Skeletal muscle cell (primary cell): ENCODE measurements at regions not wholly inside any gene's neighbourhood (a gene's known extent, or its start where the extent isn't known, plus 50 kb on each side); places are given as distances from the start of the nearest gene placed in this dataset.
"Not testable (repeated sequence)": the region's sequence is repeated elsewhere in the genome, so short reads cannot be mapped to it uniquely, and the experiment has no call there.

Experiments used
- DNase-seq: peaks from one replicate; pipeline ENCODE4 v3.0.0-alpha.2; 2010; ENCODE audit warnings: low read depth
- H3K4me3 ChIP-seq: 2 replicates; pipeline ENCODE4 v1.5.1; 2011; ENCODE audit warnings: low read depth, mild to moderate bottlenecking, control low read depth, low read length, moderate library complexity

GRCh38 chr18:5029592-5029991, 167.5 kb downstream of the AKAIN1 start:
- no peak overlapping the region for H3K4me3 ChIP-seq
- DNase-seq = no peak

- no peak overlapping the region for H3K4me3 ChIP-seq
These were observed 172.3 kb downstream of the AKAIN1 start for GRCh38 chr18:5024741-5025140.

GRCh38 chr18:5021558-5021957, 175.5 kb downstream of the AKAIN1 start:
- H3K4me3 ChIP-seq = no peak overlapping the region
- DNase-seq = no peak

More at GRCh38 chr18:5024741-5025140, 172.3 kb downstream of the AKAIN1 start:
- DNase-seq = no peak

GRCh38 chr18:5015213-5015612, 181.8 kb downstream of the AKAIN1 start:
- no peak for DNase-seq
- no peak overlapping the region for H3K4me3 ChIP-seq

- not testable (repeated sequence) for DNase-seq, H3K4me3 ChIP-seq
These were observed 192.8 kb downstream of the AKAIN1 start for GRCh38 chr18:5004031-5004820.

- no peak overlapping the region for H3K4me3 ChIP-seq
- DNase-seq = no peak
These were observed 202.3 kb downstream of the AKAIN1 start for GRCh38 chr18:4994710-4995109.

- DNase-seq = no peak
- H3K4me3 ChIP-seq = no peak overlapping the region
These were observed 209.3 kb downstream of the AKAIN1 start for GRCh38 chr18:4987452-4988405.

- H3K4me3 ChIP-seq = no peak overlapping the region
- DNase-seq = no peak
These were observed 210.4 kb downstream of the AKAIN1 start for GRCh38 chr18:4986677-4987076.

GRCh38 chr18:4986066-4986465, 211.0 kb downstream of the AKAIN1 start:
- no peak overlapping the region for H3K4me3 ChIP-seq
- DNase-seq = no peak

- no peak overlapping the region for H3K4me3 ChIP-seq
- DNase-seq = no peak
These were observed 235.7 kb downstream of the AKAIN1 start for GRCh38 chr18:4961121-4961909.

GRCh38 chr18:4960578-4960977, 236.5 kb downstream of the AKAIN1 start:
- no peak for DNase-seq
- H3K4me3 ChIP-seq = no peak overlapping the region

GRCh38 chr18:4931209-4931608, 265.8 kb downstream of the AKAIN1 start:
- H3K4me3 ChIP-seq = no peak overlapping the region
- no peak for DNase-seq

- no peak for DNase-seq
- no peak overlapping the region for H3K4me3 ChIP-seq
These were observed 275.5 kb downstream of the AKAIN1 start for GRCh38 chr18:4921548-4921947.

GRCh38 chr18:4917509-4917908, 279.5 kb downstream of the AKAIN1 start:
- DNase-seq, H3K4me3 ChIP-seq: not testable (repeated sequence)

GRCh38 chr18:4908328-4908727, 288.7 kb downstream of the AKAIN1 start:
- H3K4me3 ChIP-seq = no peak overlapping the region
- DNase-seq = no peak

- DNase-seq = no peak
- H3K4me3 ChIP-seq = no peak overlapping the region
These were observed 290.2 kb downstream of the AKAIN1 start for GRCh38 chr18:4906856-4907255.

GRCh38 chr18:4888251-4889040, 308.6 kb downstream of the AKAIN1 start:
- no peak overlapping the region for H3K4me3 ChIP-seq
- DNase-seq = no peak

- DNase-seq = no peak
- H3K4me3 ChIP-seq = no peak overlapping the region
These were observed 318.6 kb downstream of the AKAIN1 start for GRCh38 chr18:4878480-4878879.

GRCh38 chr18:4871197-4871596, 325.9 kb downstream of the AKAIN1 start:
- DNase-seq = no peak
- no peak overlapping the region for H3K4me3 ChIP-seq
